Mucosa of gallbladder (tissue), 1 donor: ENCODE measurements at regions not wholly inside any gene's neighbourhood (a gene's known extent, or its start where the extent isn't known, plus 50 kb on each side); places are given as distances from the start of the nearest gene placed in this dataset.
A peak's percentile ranks its signal among the peaks of the same experiment; 100 is the strongest.
"Not testable (repeated sequence)": the region's sequence is repeated elsewhere in the genome, so short reads cannot be mapped to it uniquely, and the experiment has no call there.

Experiments used
- DNase-seq: peaks from one replicate; pipeline ENCODE4 v3.0.0-alpha.2; 2020; ENCODE audit warnings: low spot score
- donor health status: DM: no; HTN: no; CAD: no.

- no peak for DNase-seq
Observed at GRCh38 chr6:85357651-85358050, 92.2 kb upstream of the NT5E start.

- DNase-seq, result not testable (repeated sequence)
Observed at GRCh38 chr6:85356743-85357142, 93.1 kb upstream of the NT5E start.

GRCh38 chr6:85355816-85356215, 94.1 kb upstream of the NT5E start:
- no peak for DNase-seq

GRCh38 chr6:85354761-85355618, 94.9 kb upstream of the NT5E start:
- DNase-seq, result peak; percentile 58

GRCh38 chr6:85353012-85353411, 96.9 kb upstream of the NT5E start:
- no peak for DNase-seq

DNA sequence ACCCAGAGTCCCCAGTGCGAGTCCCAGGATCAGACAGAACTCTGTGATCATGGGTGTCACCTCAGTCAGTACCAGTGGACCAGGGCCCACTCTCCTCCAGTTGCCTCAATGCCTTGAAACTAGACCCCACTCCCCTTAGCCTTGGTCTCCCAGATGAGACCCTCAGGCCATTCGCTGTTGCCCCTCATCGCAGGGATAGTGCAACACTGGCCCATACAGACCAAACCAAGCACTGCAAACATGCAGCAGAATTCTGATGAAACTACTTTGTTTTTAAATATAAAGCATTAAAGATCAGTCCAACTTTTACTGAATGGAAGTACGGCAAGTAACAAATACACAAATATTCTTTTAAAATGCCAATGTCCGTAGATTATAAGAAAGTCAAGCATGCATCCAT, 101.2 kb upstream of the NT5E start:
- DNase-seq, result no peak

DNA sequence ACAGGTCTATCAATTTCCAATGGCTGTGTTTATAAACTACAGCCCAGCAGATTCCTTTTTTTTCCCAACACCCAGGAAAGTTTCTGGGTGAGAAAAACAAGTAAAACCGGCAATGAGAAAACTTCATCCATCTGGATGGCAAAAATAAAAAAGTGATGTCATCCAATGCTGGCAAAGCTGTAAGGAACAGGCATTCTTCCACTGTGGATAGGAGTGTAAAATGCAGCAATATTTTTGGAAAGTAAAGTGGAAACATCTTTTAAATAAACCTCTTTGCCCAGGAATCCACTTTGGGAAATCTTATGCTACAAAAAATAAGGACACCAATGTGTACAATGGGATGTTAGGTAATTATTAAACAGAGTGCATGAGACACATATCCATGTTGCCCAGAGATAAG, 102.1 kb upstream of the NT5E start:
- DNase-seq, result no peak

GRCh38 chr6:85346196-85346595, 103.7 kb upstream of the NT5E start:
- DNase-seq, result no peak

DNA sequence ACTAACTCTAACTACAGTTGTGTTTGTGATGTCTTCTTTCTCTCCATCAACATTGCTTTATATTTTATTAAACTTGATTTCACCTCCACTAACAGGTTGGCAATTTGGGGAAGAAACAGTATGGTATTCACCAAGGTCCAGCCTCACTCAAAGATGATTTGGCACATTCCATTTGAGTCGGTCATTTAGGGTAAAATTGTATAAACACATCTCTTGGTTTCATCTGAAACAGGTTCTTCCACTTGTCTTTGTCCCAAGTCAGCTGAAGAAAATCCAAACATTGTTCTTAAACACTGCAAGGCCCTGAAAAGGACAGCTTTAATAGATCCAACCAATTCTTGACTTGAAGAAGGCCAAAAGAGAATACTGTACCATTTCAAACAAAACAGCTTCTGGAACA, 104.9 kb upstream of the NT5E start:
- DNase-seq, result no peak

DNA sequence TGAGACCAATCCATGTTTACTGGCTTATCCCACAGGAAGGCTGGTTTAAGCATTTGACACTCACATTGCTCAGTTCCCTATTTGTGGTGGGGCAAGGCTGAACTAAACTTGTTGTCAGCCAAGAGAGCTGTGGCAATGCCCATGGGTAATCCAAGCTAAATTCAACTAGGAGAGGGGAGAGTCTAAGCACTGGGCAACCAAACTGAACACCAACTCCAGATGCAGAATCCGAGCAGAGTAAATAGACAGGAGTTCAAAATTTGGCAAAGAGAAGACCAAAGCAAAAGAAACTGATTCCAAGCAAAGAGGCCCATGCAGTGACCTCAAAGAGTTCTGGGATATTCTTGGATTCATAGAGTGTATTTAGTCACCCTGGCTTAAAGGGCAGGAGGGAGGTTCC, 106.5 kb upstream of the NT5E start:
- no peak for DNase-seq

DNA sequence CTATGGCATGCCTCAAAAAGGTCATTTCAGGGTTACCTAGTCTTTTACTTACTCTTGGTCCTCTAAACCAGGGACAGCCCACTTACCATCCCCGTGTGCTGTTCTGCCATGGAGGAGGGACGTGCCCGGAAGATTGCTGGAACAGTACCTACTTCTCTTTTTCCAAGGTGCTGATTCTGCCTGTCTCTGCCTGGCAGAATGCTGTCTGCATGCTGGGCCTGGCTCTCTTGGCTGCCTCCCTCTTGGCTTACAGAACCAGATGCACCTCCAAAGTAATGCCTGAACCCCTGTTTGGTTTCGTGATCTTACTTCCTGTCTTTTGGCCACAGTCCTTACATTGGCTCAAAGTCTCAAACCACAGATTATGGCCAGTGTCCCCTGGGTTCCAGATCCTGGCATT, 120.7 kb upstream of the NT5E start:
- DNase-seq, result no peak

DNA sequence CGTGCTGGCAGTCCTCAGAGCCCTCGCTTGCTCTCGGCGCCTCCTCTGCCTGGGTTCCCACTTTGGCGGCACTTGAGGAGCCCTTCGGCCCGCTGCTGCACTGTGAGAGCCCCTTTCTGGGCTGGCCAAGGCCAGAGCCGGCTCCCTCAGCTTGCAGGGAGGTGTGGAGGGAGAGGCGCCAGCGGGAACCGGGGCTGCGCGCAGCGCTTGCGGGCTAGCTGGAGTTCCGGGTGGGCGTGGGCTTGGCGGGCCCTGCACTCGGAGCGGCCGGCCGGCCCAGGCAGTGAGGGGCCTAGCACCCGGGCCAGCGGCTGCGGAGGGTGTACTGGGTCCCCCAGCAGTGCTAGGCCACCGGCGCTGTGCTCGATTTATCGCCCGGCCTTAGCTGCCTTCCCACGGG, 124.1 kb upstream of the NT5E start:
- DNase-seq, result not testable (repeated sequence)

- peak; percentile 73 for DNase-seq
Observed at GRCh38 chr6:85323435-85324040, 126.3 kb upstream of the NT5E start.

DNA sequence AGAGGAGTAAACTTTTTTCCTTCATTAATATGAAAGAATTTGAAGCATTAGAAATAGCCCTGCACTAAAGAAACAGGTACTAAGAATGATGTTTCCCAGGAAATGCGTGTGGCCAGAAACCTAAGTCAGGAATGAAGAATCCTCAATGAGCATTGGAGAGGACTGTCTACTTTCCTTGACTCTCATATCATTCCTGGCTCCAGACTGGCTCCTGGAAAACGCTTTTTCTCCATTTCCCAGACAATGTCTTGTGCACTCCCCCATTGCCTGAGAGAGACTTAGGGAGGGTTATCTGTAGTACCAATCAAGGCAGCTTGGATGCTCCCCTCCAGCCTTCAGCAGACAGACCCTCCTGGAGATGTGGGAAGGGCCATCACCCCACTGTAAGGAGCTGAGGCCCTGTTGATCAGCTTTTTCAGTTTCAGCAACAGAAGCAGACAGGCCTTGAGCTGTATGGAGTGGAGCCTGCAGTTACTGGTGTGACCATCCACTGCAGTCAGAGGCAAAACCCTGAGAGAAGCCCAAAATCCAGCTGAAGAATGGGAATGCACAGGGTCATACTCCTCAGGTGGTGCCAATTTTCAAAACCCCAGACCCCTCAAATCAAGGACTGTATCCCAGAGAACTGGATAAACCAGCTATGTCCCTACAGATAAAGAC, 127.3 kb upstream of the NT5E start:
- no peak for DNase-seq

- DNase-seq, result no peak
Observed at GRCh38 chr6:85321906-85322305, 128.0 kb upstream of the NT5E start.

DNA sequence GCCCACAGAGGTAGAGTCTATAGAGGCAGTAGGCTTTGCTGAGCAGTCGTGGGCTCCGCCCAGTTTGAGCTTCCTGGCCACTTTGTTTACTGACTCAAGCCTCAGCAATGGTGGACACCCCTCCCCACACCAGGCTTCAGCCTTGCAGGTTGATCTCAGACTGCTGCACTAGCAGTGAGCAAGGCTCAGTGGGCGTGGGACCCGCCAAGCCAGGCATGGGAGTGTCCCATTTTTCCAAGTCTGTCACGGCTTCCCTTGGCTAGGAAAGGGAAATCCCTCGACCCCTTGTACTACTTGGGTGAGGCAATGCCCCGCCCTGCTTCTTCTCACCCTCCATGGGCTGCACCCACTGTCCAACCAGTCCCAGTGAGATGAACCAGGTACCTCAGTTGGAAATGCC, 135.3 kb upstream of the NT5E start:
- no peak for DNase-seq

DNA sequence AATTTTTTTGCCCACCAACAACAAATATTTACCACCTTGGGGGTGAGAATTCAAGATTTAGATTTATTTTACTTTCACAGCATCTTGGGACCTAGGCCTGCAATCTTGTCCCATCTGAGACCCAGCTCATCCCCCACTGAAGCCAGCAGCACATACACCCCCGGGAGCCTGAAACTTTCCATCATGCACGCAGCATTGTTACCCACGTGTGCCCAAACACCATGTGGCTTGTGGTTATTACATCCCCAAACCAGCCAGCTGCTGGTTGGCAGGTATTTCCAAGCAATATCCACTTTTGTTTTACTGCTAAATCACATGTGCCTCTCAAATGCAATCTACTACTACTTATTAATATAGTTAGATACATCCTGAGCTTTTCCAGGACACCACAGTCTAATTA, 149.3 kb upstream of the NT5E start:
- DNase-seq, result no peak

- no peak for DNase-seq
Observed at GRCh38 chr6:85298553-85298952, 151.3 kb upstream of the NT5E start.

DNA sequence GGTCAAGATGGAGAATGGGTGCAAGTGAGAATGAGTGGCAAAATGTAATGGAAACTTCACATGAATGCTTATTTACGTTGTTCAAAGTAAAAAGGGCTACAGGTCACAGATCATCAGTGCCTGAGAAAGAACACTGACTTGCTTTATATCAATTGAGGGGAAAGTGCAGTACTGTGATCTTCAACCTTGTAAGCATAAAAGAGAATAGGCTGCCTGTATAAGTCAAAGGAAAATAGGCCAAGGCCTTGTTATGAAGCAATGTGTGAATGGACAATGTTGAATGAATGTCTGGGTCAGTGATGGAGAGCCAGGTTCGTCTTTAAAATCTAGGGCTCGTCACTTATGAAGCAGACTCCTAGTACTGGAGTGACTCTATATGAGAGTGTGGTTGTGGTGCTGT, 158.6 kb upstream of the NT5E start:
- DNase-seq, result no peak

DNA sequence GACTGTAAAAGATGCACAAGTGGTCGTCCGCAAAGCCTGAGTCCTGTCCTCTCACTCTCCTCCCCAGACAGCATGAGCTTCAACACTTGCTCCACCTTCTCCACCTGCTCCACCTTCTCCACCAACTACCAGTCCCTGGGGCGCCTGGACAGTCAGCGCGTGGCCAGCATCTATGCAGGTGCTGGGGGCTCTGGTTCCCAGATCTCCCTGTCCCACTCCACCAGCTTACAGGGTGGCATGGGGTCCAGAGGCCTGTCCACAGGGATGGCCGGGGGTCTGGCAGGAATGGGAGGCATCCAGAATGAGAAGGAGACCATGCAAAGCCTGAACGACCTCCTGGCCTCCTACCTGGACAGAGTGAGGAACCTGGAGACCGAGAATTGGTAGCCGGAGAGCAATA, 162.2 kb upstream of the NT5E start:
- DNase-seq, result no peak

GRCh38 chr6:85287158-85287557, 162.7 kb upstream of the NT5E start:
- no peak for DNase-seq

- not testable (repeated sequence) for DNase-seq
Observed at GRCh38 chr6:85286507-85286906, 163.4 kb upstream of the NT5E start.

- DNase-seq, result no peak
Observed at GRCh38 chr6:85285934-85286333, 163.9 kb upstream of the NT5E start.
